A549 (cell line): ENCODE measurements at regions not wholly inside any gene's neighbourhood (a gene's known extent, or its start where the extent isn't known, plus 50 kb on each side); places are given as distances from the start of the nearest gene placed in this dataset.

ENCODE experiments used
- ATAC-seq, 2 experiments: fragments of 200-7000 bp in 1 of 2; fragments of >200 bp in 1 of 2; cut with Nextera tagmentation in 1 of 2; cut with Tn5 transposase in 1 of 2; 3 replicates each; pipeline versions ENCODE4 v1.8.0 to v1.9.1; 2018 to 2020; ENCODE audit warnings: mild to moderate bottlenecking in 1 of 2, moderate library complexity in 1 of 2
- CTCF ChIA-PET: fragments of 300-600 bp; sonication (Branson Sonifier 250); formaldehyde crosslinking; extraction: SDS; loops from one replicate; lab custom pipeline; 2021; ENCODE audit warnings: antibody characterized with exemption, inconsistent platforms; lab: Yijun Ruan, JAX
- POLR2A ChIA-PET: fragments of 350-600 bp; formaldehyde crosslinking; extraction: SDS; loops from one replicate; lab custom pipeline; 2021; ENCODE audit warnings: antibody characterized with exemption, inconsistent platforms; lab: Yijun Ruan, JAX
- DNase-seq, 2 experiments: peaks; one replicate each; pipeline versions ENCODE4 v3.0.0 to v3.0.0-alpha.2; 2011 to 2016; ENCODE audit warnings: low read depth in 1 of 2, low spot score in 1 of 2
- FAIRE-seq: peaks from 2 replicates; lab custom pipeline; 2011; peaks lifted over from hg19 to GRCh38; lab: Jason Lieb, UNC
- H3K27ac ChIP-seq, 2 experiments: fragments of >200 bp; sonication (Bioruptor Twin); formaldehyde crosslinking; 3 replicates each; pipeline ENCODE4 v1.5.1; 2016 to 2017
- H3K4me1 ChIP-seq: fragments of >200 bp; sonication (Bioruptor Twin); formaldehyde crosslinking; 3 replicates; pipeline ENCODE4 v1.6.1; 2016
- H3K4me2 ChIP-seq: fragments of >200 bp; sonication (Bioruptor Twin); formaldehyde crosslinking; 3 replicates; pipeline ENCODE4 v1.6.1; 2016
- H3K4me3 ChIP-seq: fragments of >200 bp; sonication (Bioruptor Twin); formaldehyde crosslinking; 3 replicates; pipeline ENCODE4 v1.5.1; 2016
- H3K9me3 ChIP-seq: fragments of >200 bp; sonication (Bioruptor Twin); formaldehyde crosslinking; 3 replicates; pipeline ENCODE4 v1.6.1; 2016
- ATOH8 ChIP-seq: fragments of 250-450 bp; sonication (Bioruptor Pico); IDR thresholded peaks from 2 replicates; pipeline ENCODE4 v1.5.0; 2020; ENCODE audit warnings: low read depth, mild to moderate bottlenecking, moderate library complexity
- BCL3 ChIP-seq: fragments of >200 bp; sonication (Bioruptor Twin); formaldehyde crosslinking; IDR thresholded peaks from 3 replicates; pipeline ENCODE4 v1.6.1; 2016
- CBX8 ChIP-seq: fragments of 200-600 bp; sonication (generic); IDR thresholded peaks from 2 replicates; pipeline ENCODE4 v1.6.1; 2016
- CEBPB ChIP-seq, 2 experiments: fragments of >200 bp in 1 of 2; sonication (Bioruptor Twin) in 1 of 2; formaldehyde crosslinking in 1 of 2; IDR thresholded peaks; 2 replicates each; pipeline ENCODE4 v1.6.1; 2012 to 2016
- CHD2 ChIP-seq: fragments of 150-350 bp; IDR thresholded peaks from 2 replicates; pipeline ENCODE4 v1.6.1; 2014; ENCODE audit warnings: low read length; ENCODE audit not compliant: partially characterized antibody
- CTCF ChIP-seq: fragments of >200 bp; sonication (Bioruptor Twin); formaldehyde crosslinking; IDR thresholded peaks from 3 replicates; pipeline ENCODE4 v1.5.1; 2016
- E2F6 ChIP-seq: IDR thresholded peaks from 2 replicates; pipeline ENCODE4 v1.6.1; 2012; ENCODE audit warnings: low read depth, borderline replicate concordance
- EHMT2 ChIP-seq: fragments of 200-600 bp; sonication (generic); IDR thresholded peaks from 2 replicates; pipeline ENCODE4 v1.6.1; 2016; ENCODE audit warnings: antibody characterized with exemption, low read depth, mild to moderate bottlenecking, moderate library complexity
- ELK1 ChIP-seq: fragments of 150-350 bp; IDR thresholded peaks from 2 replicates; pipeline ENCODE4 v1.6.1; 2014; ENCODE audit warnings: low read depth, mild to moderate bottlenecking, low read length
- EP300 ChIP-seq, 2 experiments: fragments of >200 bp; sonication (Bioruptor Twin); formaldehyde crosslinking; IDR thresholded peaks; 2 replicates in 1 of 2; 3 replicates in 1 of 2; pipeline ENCODE4 v1.6.1; 2016 to 2017
- FOSB ChIP-seq: fragments of 250-450 bp; sonication (Bioruptor Pico); IDR thresholded peaks from 2 replicates; pipeline ENCODE4 v1.5.0; 2020; ENCODE audit warnings: mild to moderate bottlenecking, moderate library complexity
- FOSL2 ChIP-seq, 2 experiments: fragments of 450-650 bp in 1 of 2; fragments of >200 bp in 1 of 2; sonication (Bioruptor Twin) in 1 of 2; formaldehyde crosslinking; IDR thresholded peaks; 2 replicates each; pipeline versions ENCODE4 v1.5.0 to v1.6.1; 2016 to 2020; ENCODE audit warnings: mild to moderate bottlenecking in 1 of 2, moderate library complexity in 1 of 2
- FOXS1 ChIP-seq: fragments of 250-450 bp; sonication (Bioruptor Pico); IDR thresholded peaks from 2 replicates; pipeline ENCODE4 v1.5.0; 2020; ENCODE audit warnings: mild to moderate bottlenecking, moderate library complexity
- GATA3 ChIP-seq: IDR thresholded peaks from 2 replicates; pipeline ENCODE4 v1.6.1; 2012; ENCODE audit warnings: borderline replicate concordance
- HOXB5 ChIP-seq: fragments of 250-450 bp; sonication (Bioruptor Pico); IDR thresholded peaks from 2 replicates; pipeline ENCODE4 v1.5.0; 2020; ENCODE audit warnings: mild to moderate bottlenecking, moderate library complexity
- KDM1A ChIP-seq: fragments of 200-600 bp; sonication (generic); IDR thresholded peaks from 2 replicates; pipeline ENCODE4 v1.6.1; 2016; ENCODE audit warnings: low read depth, mild to moderate bottlenecking
- KDM5A ChIP-seq: fragments of 200-600 bp; sonication (generic); IDR thresholded peaks from 2 replicates; pipeline ENCODE4 v1.6.1; 2016; ENCODE audit warnings: antibody characterized with exemption, mild to moderate bottlenecking
- MAX ChIP-seq: IDR thresholded peaks from 2 replicates; pipeline ENCODE4 v1.6.1; 2012
- MAZ ChIP-seq: fragments of 150-350 bp; IDR thresholded peaks from 2 replicates; pipeline ENCODE4 v1.6.1; 2014; ENCODE audit warnings: antibody characterized with exemption, low read depth, low read length, borderline replicate concordance
- PBX3 ChIP-seq: IDR thresholded peaks from 2 replicates; pipeline ENCODE4 v1.6.1; 2012
- POLR2A ChIP-seq: IDR thresholded peaks from 2 replicates; pipeline ENCODE4 v1.6.1; 2012; ENCODE audit warnings: mild to moderate bottlenecking, low read length
- POLR2AphosphoS2 ChIP-seq: conservative IDR thresholded peaks from 2 replicates; pipeline ENCODE4 v1.6.1; 2012; ENCODE audit warnings: low read length, improper control_type of control experiment, inconsistent platforms
- RARB ChIP-seq: fragments of 250-450 bp; sonication (Bioruptor Pico); IDR thresholded peaks from 2 replicates; pipeline ENCODE4 v1.8.0; 2021; ENCODE audit warnings: mild to moderate bottlenecking, moderate library complexity
- USF2 ChIP-seq: fragments of 450-650 bp; IDR thresholded peaks from 2 replicates; pipeline ENCODE4 v1.6.1; 2014; ENCODE audit warnings: antibody characterized with exemption
- ZC3H11A ChIP-seq: fragments of 450-650 bp; IDR thresholded peaks from 2 replicates; pipeline ENCODE4 v1.6.1; 2014; ENCODE audit warnings: antibody characterized with exemption, mild to moderate bottlenecking
- ZNF302 ChIP-seq: fragments of 250-450 bp; sonication (Bioruptor Pico); IDR thresholded peaks from 2 replicates; pipeline ENCODE4 v1.9.0; 2021; ENCODE audit warnings: inconsistent platforms, mild to moderate bottlenecking, moderate library complexity
- WGBS: methylation state at CpG from one replicate; pipeline ENCODE4 v1.1.6; 2017; ENCODE audit errors: missing lambda C conversion rate; 5-methylcytosine and 5-hydroxymethylcytosine counted together

GRCh38 chr12:60162988-60163720, 567.3 kb downstream of the SLC16A7 start:
- no peak for ATAC-seq
- ChIA-PET POLR2A (interaction anchor here (0.6 kb wide), 1 partner anchor 29 kb away, joined by 3 read pairs; no protein-coding TSS in a partner anchor), CTCF (no interaction called here)
- FAIRE-seq = no peak
- Histone ChIP-seq H3K9me3 (no peaks in the 10 kb centered on the region), H3K4me3 (no peak overlapping the region), H3K4me2 (no peak overlapping the region), H3K27ac (no peak overlapping the region), H3K4me1 (peaks cover 4% of the 10 kb centered on the region; the same call in 2 of the 3 replicates)
- no peak for DNase-seq
- 78% methylated on average over 13 of the region's 13 CpGs for WGBS
- TF ChIP-seq RARB (CRISPR knock-in tag) = no peak
- no peak for TF ChIP-seq ATOH8 (CRISPR knock-in tag)

GRCh38 chr12:60165781-60166180, 570.0 kb downstream of the SLC16A7 start:
- no peak overlapping the region for H3K4me3 ChIP-seq
- ChIA-PET CTCF (no interaction called here), POLR2A (no interaction called here)
- DNase-seq (no peak), FAIRE-seq (no peak), ATAC-seq (no peak)
- TF ChIP-seq HOXB5 (CRISPR knock-in tag) (no peak), FOSL2 (IDR thresholded peaks at IDR 0.05) (no peak), FOSL2 (CRISPR knock-in tag; IDR thresholded peaks at IDR 0.05) (no peak), MAX (no peak), EP300 (IDR thresholded peaks at IDR 0.05) (no peak), POLR2A (no peak), KDM1A (no peak), EHMT2 (no peak), ZNF302 (CRISPR knock-in tag) (no peak), CHD2 (no peak), E2F6 (no peak), CBX8 (no peak), KDM5A (no peak), MAZ (no peak), USF2 (no peak), ELK1 (no peak)
- no peak overlapping the region for H3K27ac ChIP-seq
- no peaks in the 10 kb centered on the region for H3K9me3 ChIP-seq
- 42% methylated on average over 2 of the region's 2 CpGs for WGBS
- no peak overlapping the region for H3K4me2 ChIP-seq
- peaks cover 11% of the 10 kb centered on the region for H3K4me1 ChIP-seq

GRCh38 chr12:60168441-60168840, 572.6 kb downstream of the SLC16A7 start:
- DNase-seq = peak in 1 of 2 experiments; percentile 73
- no peak for FAIRE-seq
- no peak overlapping the region for H3K4me3 ChIP-seq
- H3K27ac ChIP-seq = no peak overlapping the region
- no peaks in the 10 kb centered on the region for H3K9me3 ChIP-seq
- ChIA-PET CTCF (no interaction called here), POLR2A (no interaction called here)
- peak; percentile 54 to 93; a peak in 3 of 6 replicates for ATAC-seq
- 17% methylated on average over 5 of the region's 5 CpGs for WGBS
- no peak for TF ChIP-seq CHD2
- TF ChIP-seq PBX3 = no peak
- TF ChIP-seq ZC3H11A = no peak
- TF ChIP-seq FOXS1 (CRISPR knock-in tag) = peak; percentile 47; the same call in 1 of the 2 replicates
- TF ChIP-seq FOSL2 (IDR thresholded peaks at IDR 0.05) = no peak
- TF ChIP-seq FOSL2 (CRISPR knock-in tag; IDR thresholded peaks at IDR 0.05) = 0 out of 2 replicates have a peak, but pooled peaks have one; percentile 12
- TF ChIP-seq CTCF = no peak
- TF ChIP-seq GATA3 = peak; percentile 77
- TF ChIP-seq BCL3 = no peak
- TF ChIP-seq POLR2AphosphoS2 = no peak
- peak in 1 of 2 experiments; percentile 65; a peak in 2 of 4 replicates for TF ChIP-seq CEBPB (IDR thresholded peaks at IDR 0.05)
- no peak for TF ChIP-seq FOSB (CRISPR knock-in tag)
- H3K4me2 ChIP-seq = peak overlapping the region; percentile 52
- peaks cover 11% of the 10 kb centered on the region for H3K4me1 ChIP-seq
